Endothelial cell of umbilical vein (primary cell): ENCODE measurements at regions not wholly inside any gene's neighbourhood (a gene's known extent, or its start where the extent isn't known, plus 50 kb on each side); places are given as distances from the start of the nearest gene placed in this dataset.

Source experiments
- BruUV-seq: library from RNA; stranded (reverse); fragments of 400-500 nt; replicated peaks from 2 replicates; lab custom pipeline; 2021; lab: Mats Ljungman, UMichigan
- CTCF ChIA-PET: fragments of 300-600, 350-600 bp; sonication (Branson Sonifier 250); formaldehyde crosslinking; loops from one replicate; lab custom pipeline; 2021; ENCODE audit warnings: antibody characterized with exemption, inconsistent platforms; lab: Charles Lee
- POLR2A ChIA-PET: fragments of 300-600, 350-600 bp; sonication (Branson Sonifier 250); formaldehyde crosslinking; loops from one replicate; lab custom pipeline; 2021; ENCODE audit warnings: antibody characterized with exemption, inconsistent platforms; lab: Charles Lee
- DNase-seq: peaks from one replicate; pipeline ENCODE4 v3.0.0-alpha.2; 2011; ENCODE audit warnings: low read depth, low spot score
- FAIRE-seq: peaks from 2 replicates; lab custom pipeline; 2011; peaks lifted over from hg19 to GRCh38; lab: Jason Lieb, UNC
- H2AFZ ChIP-seq: 2 replicates; pipeline ENCODE4 v1.6.0; 2012; ENCODE audit warnings: low read depth, low read length, control low read depth, inconsistent platforms
- H3K27ac ChIP-seq: 2 replicates; pipeline ENCODE4 v1.5.1; 2011; ENCODE audit warnings: low read depth, mild to moderate bottlenecking, control low read depth, low read length, moderate library complexity; ENCODE audit not compliant: insufficient read depth
- H3K27me3 ChIP-seq, 2 experiments: 2 replicates each; pipeline versions ENCODE4 v1.6.0 to v1.6.1; 2011; ENCODE audit warnings: low read length in 2 of 2, mixed read lengths in 1 of 2; ENCODE audit not compliant: control insufficient read depth in 2 of 2, insufficient read depth in 2 of 2
- H3K36me3 ChIP-seq, 2 experiments: 2 replicates in 1 of 2; 3 replicates in 1 of 2; pipeline ENCODE4 v1.5.1; 2011; ENCODE audit warnings: low read length in 2 of 2, mild to moderate bottlenecking in 1 of 2, moderate library complexity in 1 of 2; ENCODE audit not compliant: control insufficient read depth in 2 of 2, insufficient read depth in 2 of 2; ENCODE audit errors: extremely low read depth in 1 of 2
- H3K4me1 ChIP-seq: 3 replicates; pipeline ENCODE4 v1.5.1; 2011; ENCODE audit warnings: mild to moderate bottlenecking, low read length; ENCODE audit not compliant: control insufficient read depth, insufficient read depth; ENCODE audit errors: extremely low read depth
- H3K4me2 ChIP-seq: 2 replicates; pipeline ENCODE4 v1.6.1; 2011; ENCODE audit warnings: low read length, control low read depth, mixed read lengths; ENCODE audit not compliant: insufficient read depth
- H3K4me3 ChIP-seq, 3 experiments: fragments of 200-600 bp in 1 of 3; sonication (generic), shearing (Covaris generic) in 1 of 3; replicated peaks in 1 of 3; 2 replicates each; pipeline ENCODE4 v1.5.1; 2011 to 2016; ENCODE audit warnings: control low read depth in 3 of 3, low read length in 3 of 3, mild to moderate bottlenecking in 2 of 3, inconsistent platforms in 1 of 3, low read depth in 1 of 3, moderate library complexity in 1 of 3; ENCODE audit not compliant: insufficient read depth in 1 of 3
- H3K79me2 ChIP-seq: 2 replicates; pipeline ENCODE4 v1.6.0; 2012; ENCODE audit warnings: low read length, inconsistent platforms; ENCODE audit not compliant: control insufficient read depth, insufficient read depth
- H3K9ac ChIP-seq: replicated peaks from 2 replicates; pipeline ENCODE3; 2011; ENCODE audit warnings: low read length, control low read depth; ENCODE audit not compliant: insufficient read depth; ENCODE audit errors: extremely low read depth
- H3K9me1 ChIP-seq: replicated peaks from 3 replicates; pipeline ENCODE4 v1.6.0; 2011; ENCODE audit warnings: mild to moderate bottlenecking, low read length; ENCODE audit not compliant: control insufficient read depth, insufficient read depth; ENCODE audit errors: extremely low read depth
- H3K9me3 ChIP-seq: replicated peaks from 2 replicates; pipeline ENCODE4 v1.5.1; 2012; ENCODE audit warnings: low read length, inconsistent platforms; ENCODE audit not compliant: control insufficient read depth, insufficient read depth
- H4K20me1 ChIP-seq: replicated peaks from 2 replicates; pipeline ENCODE3; 2011; ENCODE audit warnings: mild to moderate bottlenecking, low read length; ENCODE audit not compliant: control insufficient read depth, insufficient read depth; ENCODE audit errors: extremely low read depth
- EZH2 ChIP-seq: IDR thresholded peaks from 2 replicates; pipeline ENCODE4 v1.6.1; 2012; ENCODE audit warnings: borderline replicate concordance, low read depth, mild to moderate bottlenecking, moderate library complexity, low read length, inconsistent platforms; ENCODE audit not compliant: severe bottlenecking
- FOS ChIP-seq: IDR thresholded peaks from 2 replicates; pipeline ENCODE4 v1.6.1; 2011; ENCODE audit warnings: mild to moderate bottlenecking, low read length, moderate library complexity, borderline replicate concordance; ENCODE audit not compliant: insufficient read depth
- GATA2 ChIP-seq: IDR thresholded peaks from 2 replicates; pipeline ENCODE4 v1.7.0; 2011; ENCODE audit warnings: low read depth, mild to moderate bottlenecking, moderate library complexity, mixed read lengths, low read length; ENCODE audit not compliant: insufficient read length, insufficient read depth
- JUN ChIP-seq: IDR thresholded peaks from 2 replicates; pipeline ENCODE4 v1.6.1; 2011; ENCODE audit warnings: borderline replicate concordance, low read depth; ENCODE audit not compliant: insufficient read length, insufficient read depth
- MYC ChIP-seq: IDR thresholded peaks from one replicate; pipeline ENCODE4 v1.6.1; 2011; ENCODE audit warnings: mild to moderate bottlenecking, low read depth, low read length
- POLR2A ChIP-seq: IDR thresholded peaks from 2 replicates; pipeline ENCODE4 v1.6.1; 2012; ENCODE audit warnings: low read depth, mild to moderate bottlenecking, control low read depth, low read length
- POLR2AphosphoS5 ChIP-seq: IDR thresholded peaks from 2 replicates; pipeline ENCODE4 v1.6.1; 2012; ENCODE audit warnings: low read depth, mild to moderate bottlenecking, control low read depth, low read length, moderate library complexity; ENCODE audit not compliant: insufficient read depth
- dilution Hi-C: fragments of 300-500 bp; cut with MboI; formaldehyde crosslinking; loops from one replicate; pipeline ENCODE4 v1.15.0; 2019; ENCODE audit warnings: low sequenced_read_pairs; ENCODE audit not compliant: extremely low pct_ligation_motif_present
- intact Hi-C: fragments of 100-400 bp; cut with micrococcal nuclease; formaldehyde crosslinking; loops from one replicate; pipeline ENCODE4 v1.10.0; 2022
- TF ChIP-seq, protein P1 (sequence below), 2 donors: IDR thresholded peaks; 1 replicate in 1 of 2; 2 replicates in 1 of 2; pipeline ENCODE4 v1.5.1; 2011; ENCODE audit warnings: low read length in 2 of 2, mild to moderate bottlenecking in 2 of 2, moderate library complexity in 2 of 2, control low read depth in 1 of 2, inconsistent platforms in 1 of 2, low read depth in 1 of 2; ENCODE audit not compliant: insufficient read depth in 1 of 2; ENCODE audit errors: extremely low read depth in 1 of 2
- TF ChIP-seq, protein P2 (sequence below): IDR thresholded peaks from 2 replicates; pipeline ENCODE4 v1.6.1; 2011; ENCODE audit not compliant: insufficient read depth, insufficient read length

GRCh38 chr5:23977997-23978396, 470.6 kb downstream of the PRDM9 start:
- Histone ChIP-seq H2AFZ (no peak overlapping the region), H3K9ac (no peak overlapping the region), H3K36me3 (no peaks in the 10 kb centered on the region), H3K9me3 (peaks cover 6% of the 10 kb centered on the region), H3K4me3 (no peak overlapping the region), H3K27ac (no peak overlapping the region), H3K4me1 (no peaks in the 10 kb centered on the region), H3K79me2 (no peaks in the 10 kb centered on the region), H3K27me3 (no peaks in the 10 kb centered on the region), H3K4me2 (no peak overlapping the region), H3K9me1 (no peaks in the 10 kb centered on the region), H4K20me1 (no peaks in the 10 kb centered on the region)
- ChIA-PET CTCF (no interaction called here), POLR2A (no interaction called here)
- dilution Hi-C loops (no loop called here), intact Hi-C loops (no loop called here)
- no TSS peak for BruUV-seq
- no peak for FAIRE-seq
- TF ChIP-seq, protein P1, sequence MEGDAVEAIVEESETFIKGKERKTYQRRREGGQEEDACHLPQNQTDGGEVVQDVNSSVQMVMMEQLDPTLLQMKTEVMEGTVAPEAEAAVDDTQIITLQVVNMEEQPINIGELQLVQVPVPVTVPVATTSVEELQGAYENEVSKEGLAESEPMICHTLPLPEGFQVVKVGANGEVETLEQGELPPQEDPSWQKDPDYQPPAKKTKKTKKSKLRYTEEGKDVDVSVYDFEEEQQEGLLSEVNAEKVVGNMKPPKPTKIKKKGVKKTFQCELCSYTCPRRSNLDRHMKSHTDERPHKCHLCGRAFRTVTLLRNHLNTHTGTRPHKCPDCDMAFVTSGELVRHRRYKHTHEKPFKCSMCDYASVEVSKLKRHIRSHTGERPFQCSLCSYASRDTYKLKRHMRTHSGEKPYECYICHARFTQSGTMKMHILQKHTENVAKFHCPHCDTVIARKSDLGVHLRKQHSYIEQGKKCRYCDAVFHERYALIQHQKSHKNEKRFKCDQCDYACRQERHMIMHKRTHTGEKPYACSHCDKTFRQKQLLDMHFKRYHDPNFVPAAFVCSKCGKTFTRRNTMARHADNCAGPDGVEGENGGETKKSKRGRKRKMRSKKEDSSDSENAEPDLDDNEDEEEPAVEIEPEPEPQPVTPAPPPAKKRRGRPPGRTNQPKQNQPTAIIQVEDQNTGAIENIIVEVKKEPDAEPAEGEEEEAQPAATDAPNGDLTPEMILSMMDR (IDR thresholded peaks at IDR 0.05; ENCODE audit: extremely low read depth in 1 of 2, insufficient read depth in 1 of 2, low read depth in 1 of 2, low read length in 2 of 2): no peak
- TF ChIP-seq MYC: no peak
- TF ChIP-seq GATA2: no peak
- TF ChIP-seq EZH2: no peak
- no peak for TF ChIP-seq JUN
- TF ChIP-seq POLR2AphosphoS5: no peak
- TF ChIP-seq, protein P2, sequence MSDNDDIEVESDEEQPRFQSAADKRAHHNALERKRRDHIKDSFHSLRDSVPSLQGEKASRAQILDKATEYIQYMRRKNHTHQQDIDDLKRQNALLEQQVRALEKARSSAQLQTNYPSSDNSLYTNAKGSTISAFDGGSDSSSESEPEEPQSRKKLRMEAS: no peak
- no peak for TF ChIP-seq FOS
- no peak for TF ChIP-seq POLR2A
- DNase-seq: no peak
